ENCODE measurements at regions not wholly inside any gene's neighbourhood (a gene's known extent, or its start where the extent isn't known, plus 50 kb on each side); places are given as distances from the start of the nearest gene placed in this dataset.
A peak's percentile ranks its signal among the peaks of the same experiment; 100 is the strongest.

DNA sequence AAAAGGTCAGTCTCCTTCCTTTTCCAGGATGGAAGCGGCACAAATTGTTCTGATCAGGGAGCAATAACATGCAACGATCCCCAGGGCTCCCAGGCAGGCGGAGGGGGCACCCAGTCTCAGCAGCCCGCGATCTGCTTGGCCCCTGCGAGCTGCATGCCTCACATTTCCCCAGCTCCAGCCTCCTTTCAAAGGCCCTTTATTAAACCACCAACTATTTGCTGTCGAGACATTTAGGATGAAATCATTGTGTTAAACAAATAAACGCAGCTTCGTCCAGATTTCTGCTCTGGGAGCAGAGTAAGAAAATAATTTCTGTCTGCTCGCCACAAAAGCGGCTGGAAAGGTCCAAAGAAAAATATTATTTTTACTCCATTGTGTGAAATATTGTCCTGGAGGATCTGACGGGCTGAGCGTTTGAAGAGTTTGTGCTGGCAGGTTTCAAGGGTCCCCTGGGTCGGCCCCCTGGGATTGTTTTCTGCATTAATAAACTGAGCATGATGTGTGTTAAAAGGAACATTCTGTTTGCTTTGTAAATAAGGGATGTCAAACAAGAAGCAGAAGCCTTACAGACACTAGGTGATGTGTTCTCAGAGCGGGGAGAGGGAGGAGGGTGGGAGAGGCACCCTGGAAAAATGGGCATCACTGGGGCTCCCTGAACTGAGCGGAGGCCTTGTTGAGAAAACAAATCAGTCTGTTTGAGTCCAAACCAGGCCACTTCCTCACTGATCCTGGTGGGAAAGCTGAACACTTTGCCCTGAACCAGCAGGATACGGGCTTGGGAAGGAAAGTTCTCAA, 110.1 kb downstream of the FOXD1 start:
- DNase-seq = peak; percentile 87

DNA sequence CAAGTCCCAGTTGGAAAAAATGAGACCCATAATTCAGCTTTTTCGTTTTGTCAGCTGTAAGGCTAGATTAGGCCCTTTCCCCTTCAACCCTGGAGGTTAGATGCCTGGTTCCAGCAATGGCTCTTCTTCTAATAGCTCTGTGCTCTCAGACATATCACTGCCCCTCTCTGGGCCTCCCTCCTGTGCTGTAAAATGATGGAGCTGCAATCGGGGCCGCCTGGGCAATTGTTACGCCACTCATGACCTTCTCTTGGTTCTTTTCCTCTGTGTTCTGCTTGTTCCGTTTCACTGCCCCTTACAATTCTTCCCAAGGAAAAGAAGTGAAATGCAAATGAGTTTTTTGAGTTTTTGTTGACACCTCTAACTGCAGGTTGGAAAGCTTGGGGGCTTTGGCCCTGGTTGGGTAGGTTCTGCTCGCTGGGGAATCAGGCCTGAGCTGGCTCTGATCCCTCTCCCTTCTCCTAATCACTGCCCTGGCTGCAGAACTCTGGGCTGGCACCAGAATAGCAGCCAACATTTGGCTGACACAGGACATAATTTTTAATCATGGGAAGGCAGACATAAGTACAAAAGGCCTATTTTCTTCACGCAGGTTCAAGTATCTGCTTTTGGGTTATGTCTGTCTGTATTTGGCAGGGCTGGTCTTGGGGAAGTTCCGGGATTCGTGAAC, 110.9 kb downstream of the FOXD1 start:
- DNase-seq = no peak

DNA sequence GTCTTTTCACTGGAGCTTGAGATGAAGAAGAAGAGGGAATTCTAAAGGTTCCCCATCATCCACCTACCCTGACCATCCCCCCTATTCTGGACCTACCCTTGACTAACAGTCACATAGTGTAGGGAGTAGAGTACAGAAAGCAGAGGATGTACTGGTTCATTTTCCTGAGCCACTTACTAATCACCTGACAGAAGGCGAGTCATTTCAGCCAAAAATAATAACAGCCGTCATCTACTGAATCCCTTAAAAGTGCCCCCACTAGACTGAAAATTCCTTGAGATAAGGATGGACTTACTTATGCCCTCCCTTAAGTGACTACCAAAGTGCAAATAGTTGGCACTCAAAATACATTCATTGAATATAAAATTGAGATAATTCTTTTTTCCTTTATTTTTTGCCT, 112.2 kb downstream of the FOXD1 start:
- no peak for DNase-seq

DNA sequence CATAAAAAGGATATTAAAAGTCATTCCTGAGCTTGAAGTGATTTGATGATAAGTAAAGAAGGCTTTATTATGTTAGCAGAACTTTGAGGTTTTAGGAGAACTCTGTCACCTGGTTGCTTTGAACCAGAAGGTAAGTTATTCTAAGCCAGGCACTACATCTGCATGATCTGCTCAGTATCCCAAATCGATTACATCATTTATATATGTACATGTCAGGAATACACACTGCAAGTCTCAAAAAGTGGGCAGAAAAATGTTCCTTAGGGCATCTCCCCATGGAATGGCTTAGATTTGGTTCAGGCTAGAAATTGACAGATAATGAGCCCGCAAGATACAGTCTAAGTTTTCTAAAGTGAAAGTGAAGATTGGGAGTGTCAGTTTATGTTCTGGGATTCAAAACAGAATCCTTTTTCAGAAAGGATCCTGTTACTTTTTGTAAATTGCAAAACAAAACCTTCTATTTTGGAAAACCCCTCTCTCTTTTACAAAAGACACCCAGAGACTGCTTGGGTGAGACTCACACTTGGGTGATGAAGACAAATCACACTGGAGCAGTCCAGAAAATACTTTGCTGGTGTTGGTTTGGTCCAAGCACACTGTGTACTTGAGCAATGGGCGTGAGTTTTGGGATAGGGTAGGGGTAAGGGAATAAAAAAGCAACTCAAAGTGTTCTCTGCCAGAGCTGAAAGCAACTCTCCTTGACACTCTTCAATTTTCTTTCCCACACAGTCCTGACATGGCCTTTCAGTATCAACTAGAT, 114.5 kb downstream of the FOXD1 start:
- DNase-seq = no peak

DNA sequence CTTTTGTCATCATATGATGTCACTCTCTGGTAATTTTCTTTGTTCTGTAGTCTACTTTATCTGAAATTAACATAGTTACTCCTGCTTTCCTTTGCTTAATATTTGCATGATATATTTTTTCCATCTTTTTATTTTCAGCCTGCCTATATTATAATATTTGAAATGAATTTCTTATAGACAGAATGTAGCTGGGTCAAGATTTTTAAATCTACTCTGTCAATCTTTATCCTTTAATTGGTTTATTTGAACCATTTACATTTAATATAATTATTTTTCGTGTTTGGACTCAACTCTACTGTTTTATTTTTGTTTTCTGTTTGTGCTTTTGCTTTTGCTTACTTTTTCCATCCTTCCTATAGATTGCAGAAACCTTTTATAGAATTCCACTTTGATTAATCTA, 118.0 kb downstream of the FOXD1 start:
- no peak for DNase-seq

DNA sequence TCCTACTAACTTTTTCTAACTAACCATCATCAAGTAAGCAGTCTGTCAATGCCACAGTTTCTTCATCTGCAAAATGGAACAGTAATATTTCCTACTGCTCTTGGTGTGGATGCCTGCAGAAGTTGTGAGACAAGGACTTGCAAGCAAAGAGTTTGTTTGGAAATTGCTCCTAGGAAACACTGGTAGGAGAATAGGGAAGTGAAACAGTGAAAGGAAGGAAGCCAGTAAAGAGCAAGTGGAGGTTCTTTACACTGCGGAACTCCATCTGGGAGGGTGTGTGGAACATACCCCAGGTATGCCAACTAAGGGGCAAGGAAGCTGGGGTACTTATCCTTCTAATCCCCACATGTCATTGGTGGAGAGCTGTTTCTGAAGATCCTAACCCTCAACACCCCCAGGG, 119.9 kb downstream of the FOXD1 start:
- DNase-seq = no peak

DNA sequence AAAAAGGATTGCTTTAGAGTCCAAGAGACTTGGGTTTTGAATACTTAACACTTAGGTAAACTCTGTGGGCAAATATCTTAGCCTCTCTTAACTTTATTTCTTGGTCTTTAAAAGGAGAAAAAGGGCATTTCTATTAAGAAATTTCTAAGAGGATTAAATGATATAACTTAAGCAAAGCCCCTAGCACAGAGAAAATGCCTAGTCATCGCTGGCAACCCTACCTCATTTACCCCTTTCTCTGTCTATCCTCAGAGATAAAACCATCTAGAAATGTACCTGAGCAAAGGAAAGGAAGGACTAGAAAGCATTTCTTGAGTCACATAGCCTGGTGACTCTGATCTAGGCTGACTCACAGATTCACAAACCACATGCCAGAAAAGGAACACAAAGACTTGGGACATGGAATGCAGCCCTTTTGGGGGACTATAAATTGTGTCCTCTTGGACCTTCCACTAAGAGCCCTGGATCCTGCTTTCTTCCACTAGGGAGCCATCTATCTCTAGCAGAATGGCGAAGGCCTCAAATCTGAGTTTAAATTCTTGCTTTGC, 120.6 kb downstream of the FOXD1 start:
- peak; percentile 56 for DNase-seq

DNA sequence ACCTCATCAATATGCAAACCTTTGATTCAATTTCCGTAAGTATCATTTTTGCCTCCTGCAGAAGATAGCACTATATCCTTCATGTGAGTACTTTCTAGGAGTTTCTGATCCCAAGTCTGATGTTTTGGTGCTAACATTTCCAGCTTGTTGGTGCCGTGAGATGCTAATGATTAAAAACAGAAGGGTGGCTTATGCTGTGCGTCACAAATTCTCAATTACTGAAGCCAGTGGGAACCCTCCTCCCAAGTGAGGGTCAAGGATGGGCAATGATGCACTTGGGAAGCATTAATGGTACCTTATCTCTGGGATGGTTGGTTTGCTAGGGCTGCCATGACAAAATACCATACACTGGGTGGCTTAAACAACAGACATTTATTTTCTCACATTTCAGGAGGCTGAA, 123.0 kb downstream of the FOXD1 start:
- DNase-seq = no peak

DNA sequence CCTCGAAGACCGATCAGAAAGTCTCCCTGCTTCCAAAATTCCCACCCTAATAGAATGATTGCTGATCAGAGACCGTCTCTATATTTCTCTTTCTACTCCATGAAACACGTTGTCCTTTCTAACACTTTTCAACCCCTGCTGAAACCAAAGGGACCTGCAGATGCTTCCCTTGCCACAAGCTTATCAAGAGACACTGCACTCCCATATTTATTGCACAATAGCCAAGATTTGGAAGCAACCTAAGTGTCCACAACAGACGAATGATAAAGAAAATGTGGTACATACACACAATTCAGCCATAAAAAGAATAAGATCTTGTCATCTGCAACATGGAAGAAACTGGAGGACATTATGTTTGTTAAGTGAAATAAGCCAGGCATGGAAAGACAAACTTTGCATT, 125.1 kb downstream of the FOXD1 start:
- DNase-seq = no peak

DNA sequence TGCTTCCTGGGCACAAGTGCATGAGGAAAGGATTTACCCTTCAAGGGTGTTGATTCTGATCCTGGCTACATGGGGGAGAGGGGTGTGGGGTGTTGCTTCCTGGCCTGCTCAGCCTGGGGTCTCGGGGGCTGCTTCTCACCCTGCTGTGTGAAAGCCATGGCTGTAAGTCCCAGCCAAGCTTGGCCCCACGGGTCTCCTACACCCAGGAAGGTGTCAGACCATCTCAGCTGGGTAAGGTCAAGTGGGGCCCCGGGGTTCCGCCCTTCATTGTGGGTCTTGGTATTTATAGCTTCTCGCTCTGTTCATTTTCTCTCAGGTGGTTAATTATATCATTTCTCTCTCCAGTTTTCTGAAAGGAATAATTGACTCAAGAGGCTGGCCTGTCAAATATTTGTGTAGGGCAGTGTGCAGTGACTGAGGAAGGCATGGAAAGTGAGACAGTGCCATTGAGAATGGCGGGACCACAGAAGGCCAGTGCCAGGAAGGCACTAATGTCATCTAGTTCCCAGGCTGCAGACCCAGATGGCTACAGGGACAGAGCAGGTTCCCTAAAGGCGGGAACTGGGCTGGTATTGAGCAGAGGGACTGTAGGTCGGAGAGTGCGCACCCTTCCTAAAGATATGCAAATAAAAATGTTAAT, 126.0 kb downstream of the FOXD1 start:
- no peak for DNase-seq

DNA sequence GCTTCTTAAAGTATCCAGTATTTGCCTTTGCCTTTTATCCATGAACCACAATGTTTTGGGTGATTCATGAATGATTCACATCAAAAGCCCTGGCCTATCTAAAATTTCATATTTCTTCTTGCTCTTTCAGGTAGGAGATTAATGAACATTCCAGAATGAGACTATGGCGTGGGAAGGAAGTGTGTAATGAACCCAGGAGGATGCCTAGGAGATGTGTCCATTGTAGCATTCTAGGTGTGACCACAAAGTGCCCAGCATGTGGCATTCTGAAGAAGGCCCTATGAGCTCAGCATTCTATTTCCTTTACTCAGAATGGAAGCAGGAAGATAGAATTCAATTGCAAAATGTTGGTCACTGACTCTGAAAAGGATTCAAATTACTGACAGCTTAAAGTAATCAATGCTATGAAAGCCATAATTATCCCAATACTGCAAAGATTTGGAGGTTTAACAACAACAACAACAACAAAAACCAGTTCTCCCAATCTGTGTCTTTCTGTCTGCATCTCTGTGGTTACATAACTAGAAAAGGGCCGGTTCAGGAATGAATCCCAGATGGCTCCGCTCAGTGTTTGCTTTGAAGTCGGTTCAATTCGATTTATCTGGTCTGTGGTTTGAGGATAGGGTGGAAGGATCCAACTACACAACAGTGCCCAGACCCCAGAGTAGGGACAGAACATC, 126.7 kb downstream of the FOXD1 start:
- DNase-seq = peak; percentile 98

DNA sequence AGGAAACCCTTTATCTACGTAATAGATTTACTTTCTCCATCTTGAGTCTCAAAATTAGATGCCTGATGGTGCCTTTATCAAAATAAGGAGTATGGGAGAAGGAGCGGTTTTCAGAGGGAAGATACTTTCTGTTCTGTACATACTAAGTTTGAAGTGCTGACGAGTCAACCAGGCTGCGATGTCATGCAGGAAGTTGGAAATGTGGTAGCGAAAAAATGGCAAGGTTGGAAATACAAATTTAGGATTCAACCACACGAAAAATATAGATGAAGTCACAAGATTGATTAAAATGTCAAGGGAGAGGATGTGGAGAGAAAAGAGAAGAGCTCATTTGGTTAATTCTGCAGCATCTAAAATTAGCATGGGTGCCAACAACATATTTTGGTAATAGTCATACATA, 129.5 kb downstream of the FOXD1 start:
- peak; percentile 42 for DNase-seq

DNA sequence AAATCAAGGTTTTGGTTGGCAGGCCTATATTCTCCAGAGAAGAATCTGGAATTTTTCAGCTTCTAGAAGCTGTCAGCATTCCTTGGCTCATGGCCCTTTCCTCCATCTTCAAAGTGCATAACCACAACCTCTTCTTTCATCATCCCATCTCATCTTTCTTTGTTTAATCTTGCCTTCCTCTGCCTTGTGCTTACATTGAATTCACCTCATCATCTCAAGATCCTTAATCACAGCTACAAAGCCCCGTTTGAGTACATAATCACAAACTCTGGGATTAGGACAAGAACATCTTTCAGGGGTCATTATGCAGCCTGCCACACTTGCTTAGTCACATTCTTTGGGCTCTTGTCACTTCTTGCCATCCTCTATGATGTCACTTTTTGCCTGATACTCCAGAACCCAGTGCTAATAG, 130.3 kb downstream of the FOXD1 start:
- DNase-seq = peak; percentile 80

DNA sequence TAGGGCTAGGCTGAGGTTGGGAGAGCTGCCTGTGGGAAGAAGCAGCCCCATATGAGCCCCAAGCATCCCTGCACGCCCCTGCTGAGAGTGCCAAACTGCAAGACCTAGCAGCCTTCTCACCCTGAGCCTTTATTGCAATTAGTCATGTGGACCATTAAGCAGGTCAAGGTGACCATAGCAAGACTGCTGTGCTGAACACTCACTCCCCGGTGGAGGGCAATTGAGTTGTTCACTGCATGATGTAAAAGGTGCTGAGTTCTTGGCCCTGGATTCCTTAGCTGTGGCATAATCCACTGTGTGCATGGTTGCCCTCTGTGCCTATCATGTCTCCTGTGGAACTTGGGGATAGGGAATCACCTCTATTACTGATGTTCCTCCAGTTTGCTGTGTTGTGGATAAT, 131.1 kb downstream of the FOXD1 start:
- no peak for DNase-seq

DNA sequence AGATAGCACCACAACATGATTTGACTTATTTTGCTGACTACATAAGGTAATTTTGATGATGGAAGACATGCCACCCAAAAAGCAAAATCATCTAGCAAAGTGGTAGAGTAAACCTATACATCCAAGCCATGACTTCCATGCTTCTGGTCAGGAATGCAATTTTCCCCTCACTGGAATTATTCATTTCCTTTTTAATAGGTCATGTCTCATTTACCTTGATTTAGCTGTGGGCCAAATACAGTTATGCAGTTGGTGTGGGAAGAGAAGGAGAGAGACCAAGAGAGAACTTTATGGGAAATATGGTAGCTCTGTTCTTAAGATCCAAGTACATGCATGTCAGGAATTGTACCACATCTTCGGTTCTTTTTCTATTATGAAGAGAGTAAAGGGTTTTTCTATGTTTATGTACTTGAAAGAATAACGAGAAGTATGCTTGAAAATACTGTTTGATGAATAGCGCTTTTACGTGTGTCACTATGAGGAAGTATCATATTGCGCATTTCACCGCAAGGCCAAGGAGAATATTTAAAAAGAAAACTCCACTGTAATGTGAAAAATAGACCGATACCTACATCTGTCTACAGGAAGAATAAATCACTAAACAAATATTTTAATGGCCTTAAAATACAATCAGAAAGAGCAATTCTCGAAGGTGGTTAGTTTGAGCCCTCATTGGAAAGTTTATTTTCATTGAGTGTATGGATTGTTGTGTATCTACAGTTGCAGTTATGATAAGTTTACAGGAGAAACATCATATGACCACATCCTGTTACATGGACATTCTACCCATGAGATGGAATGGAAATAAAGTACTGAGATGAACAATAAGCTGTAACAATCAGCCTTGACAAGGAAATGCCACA, 134.0 kb downstream of the FOXD1 start:
- no peak for DNase-seq

DNA sequence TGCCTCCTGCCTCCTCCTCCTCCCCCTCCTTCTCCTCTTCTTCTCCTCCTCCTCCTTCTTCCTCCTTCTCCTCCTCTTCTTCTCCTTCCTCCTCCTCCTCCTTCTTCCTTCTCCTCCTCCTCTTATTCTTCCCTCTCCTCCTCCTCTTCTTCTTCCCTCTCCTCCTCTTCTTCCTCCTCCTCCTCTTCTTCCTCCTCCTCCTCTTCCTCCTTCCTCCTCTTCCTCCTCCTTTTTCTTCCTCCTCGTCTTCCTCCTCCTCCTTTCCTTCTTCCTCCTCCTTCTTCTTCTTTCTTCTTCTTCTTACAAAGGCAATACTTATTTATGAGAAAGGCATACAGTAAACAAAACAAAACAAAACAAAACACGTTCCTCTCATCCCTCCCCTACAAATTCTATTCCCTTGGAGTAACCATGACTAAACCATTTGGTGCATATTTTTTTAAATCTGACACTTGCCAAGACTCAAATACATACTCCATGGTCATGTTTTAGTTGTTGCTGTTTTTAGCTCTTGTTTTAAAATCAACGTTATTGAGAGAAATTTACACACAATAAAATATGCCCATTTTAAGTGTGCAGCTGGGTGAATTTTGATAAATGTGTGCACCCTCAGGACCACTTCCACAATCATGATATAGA, 135.6 kb downstream of the FOXD1 start:
- DNase-seq = peak; percentile 46

DNA sequence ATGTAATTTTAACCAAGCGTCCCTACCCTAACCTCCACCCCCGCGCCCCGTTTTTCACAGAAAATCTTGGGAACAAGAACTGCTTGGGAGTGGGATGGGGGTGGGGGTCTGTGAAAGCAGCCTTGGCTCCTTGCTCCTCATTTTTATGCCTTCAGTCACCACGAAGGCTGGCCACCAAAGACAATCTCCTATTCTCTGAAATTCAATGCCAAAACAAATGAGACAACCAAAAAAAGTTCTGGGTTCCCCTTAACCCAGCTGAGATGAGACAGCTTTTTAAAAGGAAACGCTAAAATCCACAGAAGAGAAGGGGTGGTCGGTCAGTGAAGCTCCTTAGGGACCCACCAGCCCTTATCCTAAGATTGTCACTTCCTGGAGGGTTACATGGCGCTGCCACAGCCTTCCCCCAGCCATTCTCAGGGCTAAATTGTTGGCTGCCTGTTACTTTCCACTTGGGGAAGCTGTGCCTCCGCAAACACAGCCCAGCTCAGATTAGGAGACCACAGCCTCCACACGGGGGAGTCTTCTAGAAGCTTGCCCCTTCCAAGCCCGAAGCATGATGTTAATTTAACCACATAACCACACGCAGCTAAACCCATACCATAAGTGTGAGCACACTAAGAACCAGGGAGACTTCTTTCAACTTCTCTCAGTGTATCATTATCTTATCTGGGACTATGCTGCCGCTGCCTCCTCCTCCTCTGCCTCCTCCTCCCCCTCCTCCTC, 136.3 kb downstream of the FOXD1 start:
- DNase-seq = peak; percentile 99

DNA sequence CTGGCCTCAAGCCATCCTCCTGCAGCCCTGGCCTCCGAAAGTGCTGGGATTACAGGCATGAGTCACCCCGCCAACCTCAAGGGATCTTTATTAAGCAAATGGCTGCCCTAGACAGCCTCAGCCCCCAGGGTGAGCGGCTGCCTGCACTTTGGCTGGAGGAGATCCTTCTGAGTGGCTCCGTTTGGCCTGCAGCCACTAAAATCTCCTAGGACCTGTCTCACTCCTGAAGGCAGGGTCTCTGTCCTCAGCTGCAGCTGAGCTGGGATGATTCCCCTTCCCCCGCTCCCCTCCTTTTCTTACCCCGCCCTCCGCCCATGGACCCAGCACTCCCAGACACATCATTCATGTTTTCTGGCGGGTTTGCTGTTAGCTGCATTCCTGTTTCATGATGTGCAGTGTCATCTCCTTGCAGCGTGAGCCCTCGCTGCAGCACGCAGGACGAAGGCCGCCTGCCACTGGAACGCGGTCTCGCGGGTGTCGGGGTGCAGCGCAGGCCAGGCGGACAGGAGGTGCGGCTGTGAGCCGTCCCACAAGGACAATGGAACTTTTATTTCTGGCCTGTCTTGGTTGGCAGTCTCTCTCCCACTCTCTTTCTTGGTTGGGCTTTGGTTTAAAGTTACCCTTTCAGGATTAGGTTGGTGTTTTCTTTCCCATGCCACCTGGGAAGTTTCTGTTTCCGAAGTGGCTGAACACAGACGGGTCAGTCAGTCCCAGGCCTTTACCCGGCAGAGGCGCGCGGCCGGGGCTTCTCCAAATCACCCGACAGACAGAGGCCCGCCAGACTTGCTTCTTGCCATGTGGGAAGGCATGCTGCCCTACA, 137.1 kb downstream of the FOXD1 start:
- DNase-seq = peak; percentile 99
